RWPE2 (cell line): ENCODE measurements at regions not wholly inside any gene's neighbourhood (a gene's known extent, or its start where the extent isn't known, plus 50 kb on each side); places are given as distances from the start of the nearest gene placed in this dataset.
A peak's percentile ranks its signal among the peaks of the same experiment; 100 is the strongest.

Experiments
- ATAC-seq: fragments of 200-7000 bp; cut with Tn5 transposase; 3 replicates; pipeline ENCODE4 v1.9.1; 2021; ENCODE audit warnings: low read depth
- DNase-seq: peaks from one replicate; pipeline ENCODE4 v3.0.0-alpha.2; 2020; ENCODE audit warnings: low spot score
- H3K27ac ChIP-seq: fragments of 450-650 bp; 2 replicates; pipeline ENCODE4 v1.5.1; 2017; ENCODE audit warnings: mild to moderate bottlenecking; ENCODE audit not compliant: poor library complexity, severe bottlenecking
- H3K27me3 ChIP-seq: fragments of 250-450 bp; sonication (Bioruptor Pico); 2 replicates; pipeline ENCODE4 v1.5.1; 2021; ENCODE audit warnings: mild to moderate bottlenecking, moderate library complexity; ENCODE audit not compliant: insufficient read depth, poor library complexity, severe bottlenecking
- H3K36me3 ChIP-seq: fragments of 250-450 bp; sonication (Bioruptor Pico); 2 replicates; pipeline ENCODE4 v1.5.1; 2020; ENCODE audit warnings: low read depth, mild to moderate bottlenecking, moderate library complexity
- H3K4me1 ChIP-seq: fragments of 250-450 bp; sonication (Bioruptor Pico); 2 replicates; pipeline ENCODE4 v1.5.1; 2021; ENCODE audit warnings: mild to moderate bottlenecking, moderate library complexity; ENCODE audit not compliant: insufficient read depth, poor library complexity, severe bottlenecking
- H3K4me3 ChIP-seq: fragments of 250-450 bp; sonication (Bioruptor Pico); 2 replicates; pipeline ENCODE4 v1.5.1; 2021; ENCODE audit warnings: mild to moderate bottlenecking, moderate library complexity; ENCODE audit not compliant: severe bottlenecking
- H3K9me3 ChIP-seq: fragments of 250-450 bp; sonication (Bioruptor Pico); 2 replicates; pipeline ENCODE4 v1.5.1; 2021; ENCODE audit warnings: mild to moderate bottlenecking, moderate library complexity; ENCODE audit not compliant: severe bottlenecking
- CTCF ChIP-seq: fragments of 450-650 bp; IDR thresholded peaks from one replicate; pipeline ENCODE4 v1.5.1; 2017; ENCODE audit warnings: mild to moderate bottlenecking, moderate library complexity; ENCODE audit not compliant: poor library complexity, severe bottlenecking

- no peak for TF ChIP-seq CTCF
- no peaks in the 10 kb centered on the region for H3K36me3 ChIP-seq
- no peak for ATAC-seq
- no peak overlapping the region for H3K4me3 ChIP-seq
- peaks cover 7% of the 10 kb centered on the region for H3K4me1 ChIP-seq
- no peak for DNase-seq
- no peak overlapping the region for H3K27ac ChIP-seq
- no peaks in the 10 kb centered on the region for H3K9me3 ChIP-seq
- no peaks in the 10 kb centered on the region for H3K27me3 ChIP-seq
These were observed 500.3 kb upstream of the GRIA1 start for GRCh38 chr5:152990217-152990616.

GRCh38 chr5:152990649-152991048 lies 499.8 kb upstream of the GRIA1 start:
- H3K4me1 ChIP-seq = peaks cover 7% of the 10 kb centered on the region
- no peak overlapping the region for H3K4me3 ChIP-seq
- no peaks in the 10 kb centered on the region for H3K9me3 ChIP-seq
- no peaks in the 10 kb centered on the region for H3K27me3 ChIP-seq
- H3K27ac ChIP-seq = no peak overlapping the region
- no peak for TF ChIP-seq CTCF
- H3K36me3 ChIP-seq = no peaks in the 10 kb centered on the region
- no peak for DNase-seq
- ATAC-seq = peak; percentile 73

- ATAC-seq (peak; percentile 90), DNase-seq (no peak)
- no peak overlapping the region for H3K4me3 ChIP-seq
- H3K27me3 ChIP-seq = no peaks in the 10 kb centered on the region
- no peak overlapping the region for H3K27ac ChIP-seq
- no peaks in the 10 kb centered on the region for H3K9me3 ChIP-seq
- no peak for TF ChIP-seq CTCF
- H3K4me1 ChIP-seq = peaks cover 7% of the 10 kb centered on the region
- H3K36me3 ChIP-seq = no peaks in the 10 kb centered on the region
These were observed 496.3 kb upstream of the GRIA1 start for GRCh38 chr5:152994033-152994680.

- Histone ChIP-seq H3K9me3 (no peaks in the 10 kb centered on the region), H3K27ac (no peak overlapping the region), H3K4me3 (no peak overlapping the region), H3K36me3 (no peaks in the 10 kb centered on the region), H3K4me1 (peaks cover 7% of the 10 kb centered on the region), H3K27me3 (no peaks in the 10 kb centered on the region)
- no peak for ATAC-seq
- no peak for DNase-seq
- no peak for TF ChIP-seq CTCF
These were observed 495.2 kb upstream of the GRIA1 start for GRCh38 chr5:152995214-152995725.

GRCh38 chr5:153005711-153006110 lies 484.8 kb upstream of the GRIA1 start:
- TF ChIP-seq CTCF = no peak
- H3K27ac ChIP-seq = no peak overlapping the region

More at GRCh38 chr5:153005711-153006110, 484.8 kb upstream of the GRIA1 start:
- Histone ChIP-seq H3K9me3 (no peaks in the 10 kb centered on the region), H3K36me3 (no peaks in the 10 kb centered on the region), H3K4me1 (no peaks in the 10 kb centered on the region), H3K4me3 (no peak overlapping the region), H3K27me3 (peaks cover 7% of the 10 kb centered on the region)
- DNase-seq (no peak), ATAC-seq (no peak)
